GM18508 (cell line): ENCODE measurements at regions not wholly inside any gene's neighbourhood (a gene's known extent, or its start where the extent isn't known, plus 50 kb on each side); places are given as distances from the start of the nearest gene placed in this dataset.
"Not testable (repeated sequence)": the region's sequence is repeated elsewhere in the genome, so short reads cannot be mapped to it uniquely, and the experiment has no call there.

Experiments
- ATAC-seq: cut with Tn5 transposase; IDR thresholded peaks from one replicate; pipeline ENCODE4 v1.9.1; 2021; ENCODE audit warnings: moderate number of reproducible peaks; ENCODE audit not compliant: insufficient read depth, unreplicated experiment

DNA sequence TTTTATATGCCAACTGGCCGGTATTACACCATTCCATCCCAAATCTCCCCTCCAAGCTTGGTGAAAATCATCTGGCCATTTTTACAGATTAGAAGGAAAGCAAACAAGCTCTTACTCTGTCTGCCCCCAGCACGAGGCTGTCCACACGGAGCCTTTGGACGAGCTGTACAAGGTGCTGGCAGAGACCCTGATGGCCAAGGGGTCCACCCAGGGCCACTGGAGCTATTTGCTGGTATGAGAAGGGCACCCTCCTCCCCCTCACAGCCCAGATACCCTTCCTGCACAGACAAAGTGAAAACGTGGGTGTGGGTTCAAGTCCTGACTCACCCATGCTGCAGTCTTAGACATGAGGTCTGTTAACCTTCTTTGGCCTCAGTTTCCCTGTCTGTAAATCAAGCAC lies 84.9 kb upstream of the DRD5 start:
- ATAC-seq, result not testable (repeated sequence)

DNA sequence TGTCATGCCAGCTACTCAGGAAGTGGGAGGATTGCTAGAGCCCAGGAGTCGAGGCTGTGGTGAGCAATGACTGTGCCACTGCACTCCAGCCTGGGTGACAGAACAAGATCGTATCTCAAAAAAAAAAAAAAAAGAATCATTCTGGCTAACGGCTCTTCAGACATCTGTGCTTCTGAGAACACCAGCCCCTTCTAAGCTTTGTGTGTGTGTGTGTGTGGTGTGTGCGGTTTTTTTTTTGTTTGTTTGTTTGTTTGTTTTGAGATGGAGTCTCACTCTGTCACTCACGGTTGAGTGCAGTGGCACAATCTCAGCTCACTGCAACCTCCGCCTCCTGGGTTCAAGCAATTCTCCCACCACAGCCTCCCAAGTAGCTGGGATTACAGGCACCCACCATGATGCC lies 79.4 kb upstream of the DRD5 start:
- ATAC-seq, result not testable (repeated sequence)

DNA sequence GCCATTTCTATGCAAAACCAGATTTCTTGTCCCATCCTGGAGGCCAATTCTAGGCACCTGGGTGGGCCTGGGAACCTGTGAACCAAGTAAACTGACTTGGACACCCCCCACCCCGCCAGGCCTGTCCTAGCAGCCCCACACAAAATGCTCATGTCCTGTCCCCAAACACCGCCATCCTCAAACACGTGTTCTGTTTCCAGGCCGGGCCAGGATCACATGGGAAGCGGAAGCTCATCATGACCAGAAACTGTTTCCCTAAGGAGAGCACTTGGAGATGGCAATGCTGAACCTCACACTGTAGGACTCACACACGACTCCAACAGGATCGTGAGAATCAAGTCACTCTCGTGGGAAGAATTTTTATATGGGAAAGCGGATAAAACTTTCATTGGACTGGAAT lies 78.7 kb upstream of the DRD5 start:
- not testable (repeated sequence) for ATAC-seq

DNA sequence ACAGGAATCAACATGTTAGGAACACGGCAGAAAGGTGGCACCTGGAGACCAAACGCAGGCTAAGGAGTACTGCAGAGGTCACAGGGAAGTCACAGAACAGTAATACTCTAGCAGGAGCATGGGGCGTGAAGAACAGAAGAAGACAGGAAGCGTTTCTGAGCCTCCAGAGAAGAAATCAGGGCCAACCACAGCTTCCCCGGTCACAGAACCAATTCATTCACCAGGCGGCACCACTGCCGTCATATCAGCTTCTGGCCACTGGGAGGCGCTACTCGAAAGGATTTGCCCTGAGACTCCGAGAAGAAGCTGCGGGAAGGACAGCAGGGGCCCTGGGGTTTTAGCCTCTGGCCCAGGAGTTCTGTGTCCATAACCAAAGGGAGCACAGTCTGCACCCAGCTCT lies 78.0 kb upstream of the DRD5 start:
- ATAC-seq, result no peak

DNA sequence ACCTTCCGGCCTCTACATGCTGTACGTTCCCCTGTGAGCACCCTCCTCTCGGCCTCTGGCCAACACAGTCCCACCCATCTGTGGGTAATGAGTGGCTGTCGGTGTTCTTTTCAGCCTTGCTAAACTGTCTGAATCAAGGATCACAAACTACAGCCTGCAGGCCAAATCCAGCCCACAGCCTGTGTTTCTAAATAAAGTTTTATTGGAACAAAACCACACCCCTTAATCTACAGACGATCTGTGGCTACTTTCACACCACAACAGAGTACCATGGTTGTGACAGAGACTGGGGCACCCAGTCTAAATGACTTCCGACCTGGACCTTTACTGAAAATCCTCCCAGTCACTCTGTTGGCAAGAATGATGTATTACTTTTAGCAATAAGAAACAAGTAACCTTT lies 77.3 kb upstream of the DRD5 start:
- not testable (repeated sequence) for ATAC-seq

DNA sequence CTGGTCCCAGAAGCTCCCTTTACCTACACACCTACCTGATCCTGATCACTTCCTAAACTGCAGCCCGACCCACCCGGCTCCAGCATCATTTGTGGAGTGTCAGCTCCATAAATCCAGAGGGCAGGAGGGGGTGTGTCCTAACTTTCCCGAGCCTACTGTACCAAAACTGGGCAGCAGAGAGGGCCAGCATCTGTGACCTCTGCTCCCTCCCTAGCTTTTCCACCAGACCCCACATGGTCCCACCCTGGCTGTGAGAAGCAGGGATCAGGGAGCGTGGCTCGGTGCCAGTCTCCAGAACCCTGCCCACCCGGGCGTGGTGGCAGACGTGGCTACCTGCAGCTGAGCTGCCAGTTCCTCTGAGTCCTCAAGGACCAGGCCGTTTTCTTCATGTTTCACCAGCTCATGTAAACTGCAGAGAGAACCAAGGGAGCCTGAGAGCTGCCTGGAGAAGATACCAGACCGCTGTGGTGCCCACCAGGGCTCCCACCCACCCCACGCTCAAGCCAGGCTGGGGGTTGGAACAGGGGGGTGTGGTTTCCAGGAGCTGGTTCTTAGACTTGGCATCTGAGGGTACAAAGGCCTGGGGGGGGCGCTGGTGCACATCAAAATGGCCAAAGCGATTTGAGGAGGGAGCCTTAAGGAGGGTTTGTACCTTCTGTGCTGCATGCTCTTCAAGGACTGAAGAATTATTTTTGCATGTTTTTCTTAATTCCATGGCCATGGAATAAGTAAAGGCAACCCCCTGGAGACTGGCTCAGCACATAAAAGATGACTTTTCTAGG lies 76.7 kb upstream of the DRD5 start:
- ATAC-seq, result no peak

DNA sequence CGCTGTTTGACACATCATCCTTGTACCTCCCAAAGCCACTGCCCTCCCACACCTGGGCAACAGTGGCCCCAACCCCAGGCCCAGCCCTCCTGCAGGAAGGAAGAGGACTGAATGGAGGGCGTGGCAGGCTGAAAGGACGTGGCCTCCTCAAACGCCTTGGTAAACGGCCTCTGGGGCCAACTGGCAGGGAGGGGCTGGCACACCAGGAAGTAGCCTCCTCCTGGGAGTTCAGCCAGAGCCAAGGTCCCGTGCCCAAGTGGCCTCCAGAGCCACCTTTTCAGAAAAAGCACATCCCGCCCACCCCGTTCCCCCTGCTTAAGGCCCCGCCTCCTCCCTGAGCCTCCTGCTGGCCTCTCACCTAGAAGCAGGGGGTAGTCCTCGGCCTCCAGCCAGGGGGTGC lies 74.2 kb upstream of the DRD5 start:
- ATAC-seq, result not testable (repeated sequence)

DNA sequence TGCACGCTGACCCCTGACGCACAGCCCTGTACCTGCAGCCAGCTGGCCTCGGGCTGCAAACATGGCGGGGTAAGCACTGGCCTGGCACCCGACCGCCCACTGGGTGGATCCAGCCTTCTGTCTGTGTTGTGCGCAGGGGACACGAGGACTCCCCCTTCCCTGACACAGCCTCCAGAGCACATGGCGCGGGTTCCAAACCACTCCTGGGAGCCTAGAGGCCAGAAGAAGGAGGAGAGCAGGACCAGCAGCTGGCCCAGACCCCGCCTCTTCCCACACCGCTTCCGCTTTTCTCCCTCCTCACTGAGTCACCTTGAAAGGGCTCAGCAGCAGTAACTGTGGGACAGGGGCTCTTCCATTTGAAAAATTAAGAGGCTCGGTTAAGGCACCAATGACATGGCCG lies 73.5 kb upstream of the DRD5 start:
- not testable (repeated sequence) for ATAC-seq

DNA sequence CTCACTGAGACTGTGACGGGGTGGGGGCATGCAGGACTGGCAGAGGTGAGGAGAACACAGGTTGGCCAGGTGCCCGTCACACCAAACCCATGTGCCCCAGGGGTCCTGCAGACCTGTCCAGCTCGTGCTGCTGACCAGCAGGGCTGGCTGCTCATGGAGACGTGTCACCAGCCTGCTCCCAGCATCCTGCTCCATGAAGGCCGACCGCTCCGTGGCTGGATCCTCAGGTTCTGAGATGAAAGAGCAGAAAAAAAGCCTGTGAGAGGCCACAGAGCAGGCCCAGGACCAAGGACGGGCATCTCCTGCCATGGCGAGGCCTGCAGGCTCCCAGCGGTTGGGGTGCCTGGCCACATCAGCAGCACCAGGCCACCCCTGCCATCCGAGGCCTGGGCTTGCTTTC lies 71.7 kb upstream of the DRD5 start:
- ATAC-seq, result no peak

DNA sequence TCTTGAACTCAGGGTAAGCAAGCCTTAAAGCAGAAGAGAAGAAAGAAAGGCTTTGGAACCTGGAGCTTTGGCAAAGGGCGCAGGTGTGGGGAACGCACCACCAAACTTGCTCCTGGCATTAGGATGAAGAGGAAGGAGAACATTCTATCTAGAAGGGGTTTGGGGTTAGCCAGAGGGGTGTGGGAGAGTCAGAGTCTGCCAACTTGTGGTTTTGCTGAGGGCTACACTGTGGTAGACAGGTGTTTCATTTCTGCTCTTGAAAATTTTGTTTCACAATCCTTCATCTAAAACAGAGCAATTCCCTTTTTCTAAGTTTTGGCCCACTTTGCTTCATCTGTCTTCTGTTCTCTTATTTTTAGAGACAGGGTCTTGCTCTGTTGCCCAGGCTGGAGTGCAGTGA lies 66.2 kb upstream of the DRD5 start:
- ATAC-seq, result not testable (repeated sequence)

DNA sequence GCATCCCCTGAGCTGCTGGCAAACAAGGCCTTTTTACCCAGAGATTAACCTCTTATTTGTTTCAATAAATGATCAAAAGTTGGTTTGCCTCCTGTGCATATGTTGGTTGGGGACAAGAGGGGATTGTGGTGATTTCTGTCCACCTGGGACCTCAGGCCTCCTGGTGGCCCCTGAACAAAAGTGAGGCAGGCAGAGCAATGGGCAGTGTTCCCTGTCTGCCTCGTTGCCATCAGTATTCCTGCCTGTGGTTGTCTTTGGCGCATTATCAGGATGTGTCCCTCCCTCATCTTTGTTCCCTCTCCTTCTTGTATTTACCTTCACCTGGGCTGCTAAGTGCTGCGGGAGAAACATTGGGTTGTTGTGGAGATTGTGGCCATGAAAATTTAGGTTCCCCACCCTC lies 65.3 kb upstream of the DRD5 start:
- no peak for ATAC-seq

DNA sequence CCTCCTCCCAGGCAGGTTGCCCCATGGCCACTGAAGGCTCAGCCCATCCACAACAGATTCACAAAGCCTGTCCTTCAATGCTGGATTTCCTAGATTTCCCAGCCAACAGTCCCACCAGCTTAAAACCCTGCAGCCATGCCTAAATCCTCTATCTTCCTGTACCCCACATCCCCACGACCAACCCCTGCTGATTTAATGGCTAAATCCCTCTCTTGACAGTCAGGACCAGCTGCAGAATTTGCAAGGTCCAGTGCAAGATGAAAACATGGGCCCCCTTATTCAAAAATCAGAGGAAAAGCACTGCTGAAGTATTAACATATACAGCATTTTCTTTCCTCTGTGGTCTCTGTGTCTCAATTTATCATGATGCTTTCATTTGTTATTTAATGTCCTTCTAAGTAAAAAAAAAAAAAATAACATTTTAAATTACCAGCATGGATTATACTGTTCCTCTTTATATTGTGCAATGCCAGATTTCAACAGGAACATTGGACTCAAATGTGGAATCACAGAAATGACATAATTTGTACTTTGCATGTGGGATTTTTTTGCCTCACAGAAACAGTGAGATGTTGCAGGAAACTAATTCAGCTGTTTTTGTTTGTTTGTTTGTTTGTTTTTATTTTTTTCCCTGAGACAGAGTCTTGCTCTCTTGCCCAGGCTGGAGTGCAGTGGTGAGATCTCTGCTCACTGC lies 63.0 kb upstream of the DRD5 start:
- ATAC-seq, result not testable (repeated sequence)

DNA sequence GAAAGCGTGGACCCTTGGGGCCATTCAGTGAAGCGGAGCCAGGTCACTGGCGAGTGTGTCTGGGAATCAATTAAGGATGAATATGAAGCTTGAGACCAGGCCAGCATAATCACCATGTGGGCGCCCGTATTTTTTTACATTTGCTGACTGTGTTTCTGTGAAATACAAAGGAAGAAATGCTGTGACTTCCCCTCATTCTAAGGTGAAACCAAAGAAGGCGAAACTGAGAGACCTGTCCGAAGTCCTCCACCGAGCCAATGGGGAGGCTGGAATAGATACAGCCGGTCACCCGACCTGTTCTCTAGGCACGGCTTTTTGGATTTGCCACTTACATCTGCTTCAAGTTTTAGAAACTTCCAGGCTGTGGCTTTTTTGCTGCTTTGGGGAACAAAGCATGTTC lies 59.3 kb upstream of the DRD5 start:
- ATAC-seq, result not testable (repeated sequence)
